ENCODE measurements at regions not wholly inside any gene's neighbourhood (a gene's known extent, or its start where the extent isn't known, plus 50 kb on each side); places are given as distances from the start of the nearest gene placed in this dataset.

- no peak for TF ChIP-seq REST (IDR thresholded peaks at IDR 0.05; ENCODE audit: unreplicated experiment)
- no peak for TF ChIP-seq EZH2 (IDR thresholded peaks at IDR 0.05; ENCODE audit: low read depth, unreplicated experiment)
- no peak for TF ChIP-seq ZNF331 (CRISPR knock-in tag; IDR thresholded peaks at IDR 0.05; ENCODE audit: low read depth)
- no peak for TF ChIP-seq ZNF114 (CRISPR knock-in tag; IDR thresholded peaks at IDR 0.05)
Observed at GRCh38 chr3:96214941-96215340, 599.5 kb upstream of the EPHA6 start (continued).

- no peaks in the 10 kb centered on the region for H3F3A ChIP-seq (replicated peaks; ENCODE audit: low read depth)
- Mint-ChIP-seq H3K4me1 (no peaks in the 10 kb centered on the region), H3K4me3 (no peak overlapping the region), H3K27me3 (ENCODE audit: insufficient read depth, low read depth, poor library complexity) (no peaks in the 10 kb centered on the region), H3K9me3 (no peaks in the 10 kb centered on the region; the same call in 2 of the 3 replicates), H3K27ac (no peak overlapping the region), H3K36me3 (ENCODE audit: low read depth) (no peaks in the 10 kb centered on the region)
- no peaks in the 10 kb centered on the region for H3K9me2 ChIP-seq (ENCODE audit: insufficient read depth)
- no peak overlapping the region for H2AFZ ChIP-seq
- H4K20me1 ChIP-seq (replicated peaks; ENCODE audit: insufficient read depth) = no peaks in the 10 kb centered on the region
- H3K27ac ChIP-seq (ENCODE audit: low read depth) = no peak overlapping the region
- ATAC-seq (no peak), DNase-seq (ENCODE audit: low spot score) (no peak)
- H3K79me2 ChIP-seq (replicated peaks; ENCODE audit: insufficient read depth) = no peaks in the 10 kb centered on the region
- no peaks in the 10 kb centered on the region for H3K36me3 ChIP-seq (ENCODE audit: insufficient read depth)
- no peak overlapping the region for H3K4me3 ChIP-seq
- H3K27me3 ChIP-seq (ENCODE audit: insufficient read depth) = no peaks in the 10 kb centered on the region
- no peaks in the 10 kb centered on the region for H3K4me1 ChIP-seq (ENCODE audit: insufficient read depth)
- H3K4me2 ChIP-seq = no peak overlapping the region
- TF ChIP-seq ZNF331 (CRISPR knock-in tag; IDR thresholded peaks at IDR 0.05; ENCODE audit: low read depth) (no peak), ETS1 (IDR thresholded peaks at IDR 0.05) (no peak), JUNB (IDR thresholded peaks at IDR 0.05; ENCODE audit: unreplicated experiment) (no peak), ZNF114 (CRISPR knock-in tag; IDR thresholded peaks at IDR 0.05) (no peak), CTCF (conservative IDR thresholded peaks at IDR 0.05; ENCODE audit: low read depth in 2 of 2) (no peak), EZH2phosphoT487 (IDR thresholded peaks at IDR 0.05; ENCODE audit: unreplicated experiment) (no peak), POLR2AphosphoS5 (IDR thresholded peaks at IDR 0.05; ENCODE audit: low read depth) (no peak), NANOG (IDR thresholded peaks at IDR 0.05; ENCODE audit: borderline replicate concordance) (no peak), CREB1 (CRISPR knock-in tag; IDR thresholded peaks at IDR 0.05; ENCODE audit: low read depth) (no peak), ZNF462 (CRISPR knock-in tag; IDR thresholded peaks at IDR 0.05) (no peak)
Observed at GRCh38 chr3:96225494-96225893, 588.9 kb upstream of the EPHA6 start.
